ENCODE measurements at regions not wholly inside any gene's neighbourhood (a gene's known extent, or its start where the extent isn't known, plus 50 kb on each side); places are given as distances from the start of the nearest gene placed in this dataset.

DNA sequence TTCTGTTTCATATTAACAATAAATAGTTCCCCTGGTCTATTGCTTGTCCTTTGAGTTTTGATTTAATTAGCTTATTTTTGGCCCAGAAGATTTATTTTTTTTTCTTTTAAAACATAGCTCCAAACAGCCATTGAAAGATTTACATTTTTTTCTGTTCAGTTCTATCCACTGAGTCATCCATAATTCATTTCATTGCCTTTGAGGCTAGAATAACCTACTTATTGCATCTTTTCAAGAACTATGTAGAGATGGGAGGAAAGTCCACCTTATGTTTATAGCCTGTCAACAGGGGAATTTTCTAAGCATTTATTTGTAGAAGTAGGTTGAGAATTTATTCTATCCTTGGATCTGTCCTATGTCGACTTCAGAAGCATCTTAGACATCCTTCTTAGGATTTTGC lies 53.4 kb upstream of the CHD2 start (continued):
- TF ChIP-seq, protein P1, sequence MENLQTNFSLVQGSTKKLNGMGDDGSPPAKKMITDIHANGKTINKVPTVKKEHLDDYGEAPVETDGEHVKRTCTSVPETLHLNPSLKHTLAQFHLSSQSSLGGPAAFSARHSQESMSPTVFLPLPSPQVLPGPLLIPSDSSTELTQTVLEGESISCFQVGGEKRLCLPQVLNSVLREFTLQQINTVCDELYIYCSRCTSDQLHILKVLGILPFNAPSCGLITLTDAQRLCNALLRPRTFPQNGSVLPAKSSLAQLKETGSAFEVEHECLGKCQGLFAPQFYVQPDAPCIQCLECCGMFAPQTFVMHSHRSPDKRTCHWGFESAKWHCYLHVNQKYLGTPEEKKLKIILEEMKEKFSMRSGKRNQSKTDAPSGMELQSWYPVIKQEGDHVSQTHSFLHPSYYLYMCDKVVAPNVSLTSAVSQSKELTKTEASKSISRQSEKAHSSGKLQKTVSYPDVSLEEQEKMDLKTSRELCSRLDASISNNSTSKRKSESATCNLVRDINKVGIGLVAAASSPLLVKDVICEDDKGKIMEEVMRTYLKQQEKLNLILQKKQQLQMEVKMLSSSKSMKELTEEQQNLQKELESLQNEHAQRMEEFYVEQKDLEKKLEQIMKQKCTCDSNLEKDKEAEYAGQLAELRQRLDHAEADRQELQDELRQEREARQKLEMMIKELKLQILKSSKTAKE (IDR thresholded peaks at IDR 0.05; ENCODE audit: low read depth, poor library complexity, severe bottlenecking): no peak
- TF ChIP-seq RUNX3 (IDR thresholded peaks at IDR 0.05; ENCODE audit: low read length) (no peak), JUNB (IDR thresholded peaks at IDR 0.05) (no peak), LARP7 (IDR thresholded peaks at IDR 0.05) (no peak)

DNA sequence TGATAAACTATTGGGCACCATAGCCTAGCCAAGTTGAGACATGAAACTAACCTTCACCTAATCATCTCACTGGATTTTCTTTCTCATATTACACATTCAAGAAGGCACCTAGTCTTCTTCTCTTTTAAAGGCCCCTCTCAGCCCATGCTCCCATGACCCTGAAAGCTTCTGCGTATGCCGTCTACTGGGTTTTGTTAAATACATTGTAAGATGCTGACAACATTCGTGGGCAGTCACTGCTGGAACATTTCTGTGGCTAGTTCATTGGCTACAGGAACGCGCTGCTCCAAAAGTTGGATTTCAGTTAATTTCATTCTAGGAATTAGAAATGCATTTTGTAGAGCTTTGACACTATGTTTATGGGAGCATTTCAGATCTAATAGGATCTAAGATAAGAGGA lies 52.3 kb upstream of the CHD2 start:
- RAD21 ChIA-PET (ENCODE audit: unreplicated experiment): interaction anchor here (1.6 kb wide), 1 partner anchor 35 kb away, joined by 7 read pairs; no protein-coding TSS in a partner anchor
- CTCF ChIA-PET: interaction anchor here (0.8 kb wide), 1 partner anchor 26 kb away, joined by 4 read pairs; no protein-coding TSS in a partner anchor
- H3K27ac ChIP-seq (ENCODE audit: control insufficient read depth, insufficient read depth): no peak overlapping the region
- no peaks in the 10 kb centered on the region for H4K20me1 ChIP-seq (ENCODE audit: control insufficient read depth, insufficient read depth)
- no peaks in the 10 kb centered on the region; the same call in 2 of the 3 replicates for H3K9me3 ChIP-seq (replicated peaks; ENCODE audit: control insufficient read depth, insufficient read depth, low read length)
- no peaks in the 10 kb centered on the region for H3K36me3 ChIP-seq (ENCODE audit: control insufficient read depth in 2 of 2, insufficient read depth in 2 of 2, low read length in 1 of 2)
- no peak overlapping the region for H3K4me3 ChIP-seq
- BruUV-seq (replicated peaks): no TSS peak
- H3K27me3 ChIP-seq (replicated peaks in 1 of 2; ENCODE audit: control insufficient read depth in 2 of 2, insufficient read depth in 2 of 2, low read length in 1 of 2): no peaks in the 10 kb centered on the region
- no peak overlapping the region for H2AFZ ChIP-seq (ENCODE audit: control insufficient read depth, low read depth, low read length)
- POLR2A ChIA-PET: interaction anchor here (2.3 to 2.7 kb wide), 2 partner anchors 16 to 34 kb away, joined by 10 to 17 read pairs; no protein-coding TSS in a partner anchor
- no peak for FAIRE-seq
- no peak for DNase-seq (ENCODE audit: low read depth, low spot score)
- intact Hi-C loops (cut with micrococcal nuclease; ENCODE audit: unreplicated experiment) (loop anchor here (5.0 kb wide), 1 partner anchor 34 kb away; no protein-coding TSS in a partner anchor), in situ Hi-C loops (cut with MboI) (no loop called here)
- SMC1A ChIA-PET (ENCODE audit: uncharacterized antibody, unreplicated experiment): interaction anchor here (2.3 to 4.7 kb wide), 2 partner anchors 11 to 16 kb away, joined by 6 to 46 read pairs; no protein-coding TSS in a partner anchor
- no peaks in the 10 kb centered on the region for H3K79me2 ChIP-seq (ENCODE audit: control insufficient read depth, insufficient read depth, low read length)
- H3K4me2 ChIP-seq (ENCODE audit: control insufficient read depth, insufficient read depth): no peak overlapping the region
- 97% methylated on average over 5 of the region's 5 CpGs for WGBS (ENCODE audit: insufficient coverage, insufficient replicate concordance, low lambda C conversion rate, missing lambda C conversion rate)
- ATAC-seq: no peak
- H3K9ac ChIP-seq (ENCODE audit: control insufficient read depth, insufficient read depth, low read length): no peak overlapping the region
- peaks cover 18% of the 10 kb centered on the region for H3K4me1 ChIP-seq (ENCODE audit: control insufficient read depth, insufficient read depth, low read length)
- TF ChIP-seq, protein P2, sequence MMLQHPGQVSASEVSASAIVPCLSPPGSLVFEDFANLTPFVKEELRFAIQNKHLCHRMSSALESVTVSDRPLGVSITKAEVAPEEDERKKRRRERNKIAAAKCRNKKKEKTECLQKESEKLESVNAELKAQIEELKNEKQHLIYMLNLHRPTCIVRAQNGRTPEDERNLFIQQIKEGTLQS (IDR thresholded peaks at IDR 0.05; ENCODE audit: borderline replicate concordance, extremely low read depth, low read depth, low read length): no peak
- no peak for TF ChIP-seq EZH2 (IDR thresholded peaks at IDR 0.05; ENCODE audit: borderline replicate concordance, control insufficient read depth, low read depth, low read length)
- TF ChIP-seq CHD4 (IDR thresholded peaks at IDR 0.05): no peak
- no peak for TF ChIP-seq FOXM1 (IDR thresholded peaks at IDR 0.05; ENCODE audit: low read depth, low read length)
- TF ChIP-seq, protein P3, sequence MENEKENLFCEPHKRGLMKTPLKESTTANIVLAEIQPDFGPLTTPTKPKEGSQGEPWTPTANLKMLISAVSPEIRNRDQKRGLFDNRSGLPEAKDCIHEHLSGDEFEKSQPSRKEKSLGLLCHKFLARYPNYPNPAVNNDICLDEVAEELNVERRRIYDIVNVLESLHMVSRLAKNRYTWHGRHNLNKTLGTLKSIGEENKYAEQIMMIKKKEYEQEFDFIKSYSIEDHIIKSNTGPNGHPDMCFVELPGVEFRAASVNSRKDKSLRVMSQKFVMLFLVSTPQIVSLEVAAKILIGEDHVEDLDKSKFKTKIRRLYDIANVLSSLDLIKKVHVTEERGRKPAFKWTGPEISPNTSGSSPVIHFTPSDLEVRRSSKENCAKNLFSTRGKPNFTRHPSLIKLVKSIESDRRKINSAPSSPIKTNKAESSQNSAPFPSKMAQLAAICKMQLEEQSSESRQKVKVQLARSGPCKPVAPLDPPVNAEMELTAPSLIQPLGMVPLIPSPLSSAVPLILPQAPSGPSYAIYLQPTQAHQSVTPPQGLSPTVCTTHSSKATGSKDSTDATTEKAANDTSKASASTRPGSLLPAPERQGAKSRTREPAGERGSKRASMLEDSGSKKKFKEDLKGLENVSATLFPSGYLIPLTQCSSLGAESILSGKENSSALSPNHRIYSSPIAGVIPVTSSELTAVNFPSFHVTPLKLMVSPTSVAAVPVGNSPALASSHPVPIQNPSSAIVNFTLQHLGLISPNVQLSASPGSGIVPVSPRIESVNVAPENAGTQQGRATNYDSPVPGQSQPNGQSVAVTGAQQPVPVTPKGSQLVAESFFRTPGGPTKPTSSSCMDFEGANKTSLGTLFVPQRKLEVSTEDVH (IDR thresholded peaks at IDR 0.05; ENCODE audit: low read depth, partially characterized antibody): no peak
- no peak for TF ChIP-seq MEF2A (IDR thresholded peaks at IDR 0.05; ENCODE audit: insufficient read depth, low read depth, low read length)
- TF ChIP-seq RCOR1 (conservative IDR thresholded peaks at IDR 0.05; ENCODE audit: low read depth, low read length): no peak
- no peak for TF ChIP-seq PAX5 (IDR thresholded peaks at IDR 0.05; ENCODE audit: borderline replicate concordance, low read depth, low read length)
- no peak for TF ChIP-seq NR2F1 (conservative IDR thresholded peaks at IDR 0.05)
- TF ChIP-seq SIN3A (IDR thresholded peaks at IDR 0.05; ENCODE audit: low read depth, low read length): no peak
- TF ChIP-seq, protein P4, sequence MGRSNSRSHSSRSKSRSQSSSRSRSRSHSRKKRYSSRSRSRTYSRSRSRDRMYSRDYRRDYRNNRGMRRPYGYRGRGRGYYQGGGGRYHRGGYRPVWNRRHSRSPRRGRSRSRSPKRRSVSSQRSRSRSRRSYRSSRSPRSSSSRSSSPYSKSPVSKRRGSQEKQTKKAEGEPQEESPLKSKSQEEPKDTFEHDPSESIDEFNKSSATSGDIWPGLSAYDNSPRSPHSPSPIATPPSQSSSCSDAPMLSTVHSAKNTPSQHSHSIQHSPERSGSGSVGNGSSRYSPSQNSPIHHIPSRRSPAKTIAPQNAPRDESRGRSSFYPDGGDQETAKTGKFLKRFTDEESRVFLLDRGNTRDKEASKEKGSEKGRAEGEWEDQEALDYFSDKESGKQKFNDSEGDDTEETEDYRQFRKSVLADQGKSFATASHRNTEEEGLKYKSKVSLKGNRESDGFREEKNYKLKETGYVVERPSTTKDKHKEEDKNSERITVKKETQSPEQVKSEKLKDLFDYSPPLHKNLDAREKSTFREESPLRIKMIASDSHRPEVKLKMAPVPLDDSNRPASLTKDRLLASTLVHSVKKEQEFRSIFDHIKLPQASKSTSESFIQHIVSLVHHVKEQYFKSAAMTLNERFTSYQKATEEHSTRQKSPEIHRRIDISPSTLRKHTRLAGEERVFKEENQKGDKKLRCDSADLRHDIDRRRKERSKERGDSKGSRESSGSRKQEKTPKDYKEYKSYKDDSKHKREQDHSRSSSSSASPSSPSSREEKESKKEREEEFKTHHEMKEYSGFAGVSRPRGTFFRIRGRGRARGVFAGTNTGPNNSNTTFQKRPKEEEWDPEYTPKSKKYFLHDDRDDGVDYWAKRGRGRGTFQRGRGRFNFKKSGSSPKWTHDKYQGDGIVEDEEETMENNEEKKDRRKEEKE (IDR thresholded peaks at IDR 0.05): no peak
- TF ChIP-seq TCF7 (IDR thresholded peaks at IDR 0.05; ENCODE audit: borderline replicate concordance): no peak
